IPS DF 4.7 (cell line): ENCODE measurements at regions not wholly inside any gene's neighbourhood (a gene's known extent, or its start where the extent isn't known, plus 50 kb on each side); places are given as distances from the start of the nearest gene placed in this dataset.
"Not testable (repeated sequence)": the region's sequence is repeated elsewhere in the genome, so short reads cannot be mapped to it uniquely, and the experiment has no call there.

ENCODE experiments used
- DNase-seq: peaks from one replicate; pipeline ENCODE4 v3.0.0-alpha.2; 2013; ENCODE audit warnings: low spot score; ENCODE audit errors: extremely low read depth

DNA sequence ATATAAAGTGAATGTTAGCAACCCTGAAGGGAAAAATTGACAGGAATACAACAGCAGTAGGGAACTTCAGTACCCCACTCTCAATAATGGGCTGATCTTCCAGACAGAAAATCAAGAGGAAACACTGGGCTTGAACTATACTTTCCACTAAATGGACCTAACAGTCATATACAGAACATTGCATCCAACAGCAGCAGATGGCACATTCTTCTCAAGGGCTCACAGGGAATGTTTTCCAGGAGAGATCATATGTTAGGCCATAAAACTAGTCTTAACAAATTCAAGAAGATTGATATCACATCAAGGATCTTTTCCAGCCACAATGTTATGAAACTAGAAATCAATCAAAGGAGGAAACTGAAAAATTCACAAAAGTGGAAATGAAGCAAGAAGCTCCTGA is 252.1 kb downstream of the GADD45G start:
- DNase-seq: not testable (repeated sequence)

DNA sequence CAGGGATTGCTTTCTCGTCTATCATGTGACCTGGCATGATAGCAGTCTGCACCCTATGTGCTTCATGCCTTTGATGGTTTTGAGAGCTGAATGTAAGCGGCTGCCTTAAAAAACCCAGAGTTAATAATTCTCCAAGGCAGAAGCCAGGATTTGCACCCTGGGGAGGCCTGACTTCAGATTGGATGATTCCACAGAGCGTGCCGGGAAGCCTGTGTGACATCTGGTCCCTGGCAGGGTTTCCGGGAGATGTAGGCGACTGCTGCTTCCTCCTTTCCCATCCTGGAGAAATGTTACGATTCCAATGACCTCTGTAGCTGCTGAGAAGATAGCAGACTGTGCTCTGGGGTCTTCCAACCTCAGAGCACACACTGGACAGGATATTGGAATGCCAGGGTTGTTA is 255.0 kb downstream of the GADD45G start:
- not testable (repeated sequence) for DNase-seq

DNA sequence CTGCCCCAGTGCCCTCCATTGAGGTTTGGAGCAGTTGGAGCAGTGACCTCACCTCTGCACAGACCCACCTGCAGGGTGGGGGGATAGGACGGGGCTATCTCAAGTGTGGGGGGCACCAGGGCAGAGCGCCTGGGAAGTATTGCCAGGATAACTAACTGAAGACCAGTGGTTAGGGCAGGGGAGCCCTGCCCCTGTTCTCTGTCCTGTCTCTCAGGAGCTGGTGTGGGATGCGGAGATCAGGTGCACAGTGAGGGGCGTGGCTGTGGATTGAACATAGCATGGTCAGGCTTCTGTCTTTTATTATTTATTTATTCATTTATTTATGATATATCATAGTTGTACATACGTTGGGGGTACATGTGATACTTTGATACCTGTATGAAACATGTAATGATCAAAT is 256.6 kb downstream of the GADD45G start:
- DNase-seq: not testable (repeated sequence)

DNA sequence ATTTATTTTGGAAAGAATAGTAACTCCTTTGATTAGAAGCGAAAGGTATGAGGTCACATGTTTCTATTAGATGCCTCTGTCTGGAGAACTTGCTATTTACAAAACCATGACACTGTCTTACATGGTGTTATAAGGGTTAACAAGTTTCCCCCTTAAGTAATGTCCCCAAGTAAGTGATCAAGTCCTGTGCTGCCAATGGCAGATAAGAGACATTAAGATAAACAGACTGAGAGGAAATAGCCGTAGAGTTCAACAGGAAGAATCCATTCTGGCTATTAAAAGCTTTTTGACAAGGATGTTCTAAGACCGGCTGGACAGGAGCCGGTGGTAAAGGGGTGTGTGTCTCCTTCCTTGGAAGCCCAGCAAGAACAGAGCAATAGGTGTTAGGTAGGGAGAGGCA is 257.5 kb downstream of the GADD45G start:
- no peak for DNase-seq

DNA sequence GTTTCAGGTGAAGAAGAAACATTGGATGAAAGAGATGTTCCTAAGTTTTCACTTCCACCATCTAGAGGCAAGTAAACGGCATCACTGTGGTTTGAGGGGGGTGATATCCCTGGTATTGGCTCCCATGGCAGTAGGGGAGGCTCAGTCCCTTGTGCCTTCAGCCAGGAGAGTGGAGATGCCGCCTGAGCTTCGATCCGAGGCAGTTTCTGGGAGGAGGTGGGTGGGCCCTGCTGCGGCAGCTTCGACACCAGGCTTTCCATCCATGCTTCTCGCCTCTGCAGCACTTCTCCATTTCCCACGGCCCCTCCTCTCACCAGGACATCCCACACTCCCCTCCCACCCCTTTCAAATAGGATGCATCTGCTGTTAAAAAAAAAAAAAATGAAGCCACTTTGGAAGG is 258.3 kb downstream of the GADD45G start:
- DNase-seq: no peak

DNA sequence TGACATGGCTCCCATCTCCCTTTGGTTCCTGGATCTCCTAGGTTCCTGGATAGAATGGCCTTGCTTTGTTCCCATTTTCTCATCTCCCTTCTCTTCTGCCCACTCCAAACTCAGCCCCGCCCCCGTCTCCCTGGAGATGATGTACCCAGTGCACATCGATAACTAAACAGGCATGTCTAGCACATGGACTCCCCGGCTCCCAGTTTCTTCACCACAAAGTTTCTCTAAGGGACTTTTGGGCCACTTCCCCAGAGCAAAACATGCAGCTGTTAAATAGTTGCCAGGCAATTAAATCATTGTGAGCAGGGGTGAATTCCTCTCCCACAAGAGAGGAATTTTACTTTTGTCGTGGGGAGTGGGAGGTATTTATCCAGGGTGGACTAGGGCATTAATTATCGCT is 259.0 kb downstream of the GADD45G start:
- no peak for DNase-seq

DNA sequence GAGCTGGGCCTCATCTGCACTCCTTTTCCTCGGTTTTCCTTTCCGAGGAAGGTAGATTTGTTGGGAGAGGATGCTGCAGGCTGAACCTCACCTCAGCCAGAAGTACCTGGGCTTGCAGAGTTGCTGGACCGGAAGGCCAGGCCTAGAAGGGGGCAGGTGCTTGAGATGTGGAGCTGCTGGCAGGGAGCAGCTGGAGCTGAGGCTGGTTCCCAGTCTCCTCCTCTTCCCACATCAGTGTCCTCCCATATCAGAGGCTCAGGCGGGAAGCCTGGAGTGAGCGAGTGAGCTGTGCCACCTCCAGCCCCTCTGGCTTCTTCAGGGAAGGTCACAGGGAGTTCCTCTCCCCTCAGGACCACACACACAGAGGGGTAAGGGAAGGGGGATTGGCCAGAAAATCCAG is 259.4 kb downstream of the GADD45G start:
- no peak for DNase-seq

DNA sequence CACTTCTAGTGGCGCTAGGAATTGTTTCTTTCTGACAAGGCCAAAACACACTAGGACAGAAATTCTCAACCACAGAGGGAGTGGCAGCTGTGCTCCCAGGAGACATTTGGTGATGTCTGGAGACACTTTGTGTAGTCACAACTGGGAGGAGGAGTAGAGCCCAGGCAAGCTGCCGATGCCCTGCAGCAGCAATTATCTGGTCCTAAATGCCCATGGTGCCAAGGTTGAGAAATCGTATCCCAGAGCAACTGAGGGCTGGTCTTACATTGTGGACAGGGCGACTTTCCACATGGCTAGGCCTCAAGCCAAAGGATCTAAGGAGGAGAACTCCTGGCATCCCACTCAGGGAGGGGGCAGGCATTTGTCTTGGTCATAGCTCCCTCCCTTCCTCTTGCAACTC is 259.9 kb downstream of the GADD45G start:
- DNase-seq: no peak

DNA sequence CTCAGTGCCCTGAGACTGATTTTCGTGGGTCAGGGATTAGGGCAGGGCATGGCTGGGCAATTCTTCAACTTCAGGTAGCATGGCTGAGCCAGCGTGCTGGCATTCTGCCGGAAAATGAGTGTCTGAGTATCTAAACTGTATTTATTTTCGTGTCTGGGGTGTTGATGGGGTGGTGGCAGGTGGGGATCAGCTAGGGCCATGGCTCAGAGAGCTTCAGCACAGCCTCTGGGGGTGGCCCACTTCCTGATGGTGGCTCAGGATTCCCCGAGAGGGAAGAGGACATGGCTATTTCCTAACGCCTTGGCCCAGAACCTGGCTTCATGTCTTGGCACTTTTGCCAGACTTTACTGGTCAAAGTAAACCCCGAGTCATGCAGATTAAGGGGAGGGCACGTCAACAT is 260.5 kb downstream of the GADD45G start:
- DNase-seq: no peak

DNA sequence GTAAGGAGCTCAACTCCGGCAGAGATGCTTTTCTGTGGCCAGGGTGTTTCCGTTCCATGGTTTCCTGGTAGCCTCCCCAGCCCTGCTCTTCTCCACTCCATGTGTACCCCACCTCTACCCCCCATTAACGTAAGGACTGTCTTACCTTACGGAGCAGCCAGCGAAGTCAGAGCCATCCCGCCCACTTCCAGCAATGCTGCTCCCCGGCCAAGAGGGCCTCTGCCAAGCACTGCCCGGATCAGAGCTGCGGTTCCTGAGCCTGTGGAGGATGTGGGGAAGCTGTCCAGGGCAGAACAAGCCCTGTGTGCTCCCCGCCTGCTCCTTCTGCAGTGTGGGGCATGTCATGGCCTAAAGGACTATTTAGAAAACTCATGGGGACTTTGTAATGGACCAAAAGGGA is 261.2 kb downstream of the GADD45G start:
- DNase-seq: no peak

DNA sequence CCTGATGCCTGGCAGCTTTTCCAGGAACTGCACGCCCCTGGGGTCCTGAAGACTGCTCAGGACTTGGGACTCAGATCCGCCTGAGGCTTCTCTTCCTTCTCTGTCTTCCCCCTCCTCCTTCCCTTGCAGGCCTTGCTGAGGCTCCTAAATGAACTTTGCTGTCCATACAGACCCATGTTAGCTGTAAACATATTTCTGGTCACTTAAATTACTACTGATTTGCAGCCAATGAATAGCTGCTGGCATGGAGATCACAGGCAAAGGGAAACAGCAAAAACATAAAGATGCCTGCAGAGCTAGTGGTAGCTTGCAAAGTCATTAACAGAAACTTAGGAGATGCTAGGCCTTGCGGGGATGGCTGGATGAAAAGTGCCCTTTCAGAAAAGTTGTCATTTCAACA is 261.9 kb downstream of the GADD45G start:
- no peak for DNase-seq

DNA sequence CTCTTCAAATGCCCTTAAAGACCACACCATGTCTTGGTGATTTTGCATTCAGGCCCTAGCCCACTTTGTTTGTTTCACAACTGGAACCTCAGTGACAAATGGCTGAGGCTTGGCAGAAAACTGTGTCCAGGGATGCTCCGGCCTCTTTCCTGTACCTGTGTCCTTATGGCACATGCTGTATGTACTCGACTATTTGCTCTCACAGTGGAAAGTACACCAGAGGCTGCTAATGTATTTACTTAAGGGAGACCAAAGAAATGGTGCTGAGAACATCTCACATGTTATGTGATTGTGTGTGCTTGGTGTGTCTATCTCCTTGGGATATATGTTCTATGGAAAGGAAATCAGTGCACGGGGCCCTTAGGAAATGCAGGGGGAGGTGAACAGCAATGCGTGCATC is 263.3 kb downstream of the GADD45G start:
- DNase-seq: no peak

DNA sequence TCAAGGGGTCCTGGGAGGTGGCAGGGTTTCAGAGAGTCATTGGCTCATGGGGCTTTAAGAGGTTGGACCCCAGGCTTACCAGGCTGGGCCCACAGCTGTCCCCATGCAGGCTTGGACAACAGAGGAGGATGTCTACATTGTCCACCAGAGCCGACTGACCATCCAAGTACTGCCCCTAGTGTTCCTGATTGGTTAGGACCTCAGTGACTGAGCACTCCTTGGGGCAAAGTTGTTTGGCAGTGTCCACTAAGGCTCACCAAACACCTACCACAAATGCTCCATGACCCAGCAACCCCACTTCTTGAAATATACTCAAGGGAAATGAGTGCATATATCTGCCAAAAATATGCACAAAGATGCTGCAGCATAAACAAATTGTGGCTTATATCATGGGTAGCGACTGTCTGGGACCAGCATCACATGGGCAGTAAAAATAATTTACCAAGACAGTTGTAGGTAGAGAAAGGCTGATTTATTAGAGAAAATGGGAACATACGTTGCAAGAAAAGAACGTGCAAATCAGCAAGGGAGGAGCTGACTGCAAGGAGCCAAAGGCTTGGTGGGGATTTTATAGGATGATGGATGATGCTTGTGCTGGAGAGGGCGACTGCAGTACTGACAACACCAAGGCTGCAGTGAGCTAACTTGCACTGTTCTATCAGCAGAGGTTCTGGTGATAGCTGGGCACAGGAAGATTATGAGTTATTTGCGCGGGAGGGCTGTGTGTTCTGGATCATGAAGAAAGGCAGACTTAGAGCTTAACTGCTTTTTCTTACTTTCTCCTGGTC is 265.2 kb downstream of the GADD45G start:
- no peak for DNase-seq

DNA sequence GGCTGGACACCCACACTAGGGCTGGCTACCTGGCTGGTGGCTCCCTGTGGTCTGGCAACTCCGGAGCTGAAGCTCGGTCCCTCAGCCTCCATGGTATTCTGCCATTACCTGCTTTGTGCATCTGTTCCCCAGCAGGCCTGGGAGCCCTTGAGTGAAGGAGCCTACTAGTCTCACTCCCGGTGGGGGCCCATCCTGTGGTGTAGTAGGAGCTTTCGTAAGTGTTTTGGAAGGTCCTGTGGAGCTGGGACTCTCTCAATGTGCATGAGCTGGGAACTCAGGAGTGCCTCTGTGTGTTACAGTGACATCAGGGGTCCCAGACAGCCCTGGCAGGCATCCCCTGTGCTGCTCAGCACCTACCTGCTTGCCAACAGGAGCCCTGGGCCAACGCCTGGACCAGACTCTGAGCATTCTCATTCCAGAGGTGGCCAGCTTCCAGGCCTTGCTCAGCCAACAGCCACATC is 267.1 kb downstream of the GADD45G start:
- DNase-seq: no peak

DNA sequence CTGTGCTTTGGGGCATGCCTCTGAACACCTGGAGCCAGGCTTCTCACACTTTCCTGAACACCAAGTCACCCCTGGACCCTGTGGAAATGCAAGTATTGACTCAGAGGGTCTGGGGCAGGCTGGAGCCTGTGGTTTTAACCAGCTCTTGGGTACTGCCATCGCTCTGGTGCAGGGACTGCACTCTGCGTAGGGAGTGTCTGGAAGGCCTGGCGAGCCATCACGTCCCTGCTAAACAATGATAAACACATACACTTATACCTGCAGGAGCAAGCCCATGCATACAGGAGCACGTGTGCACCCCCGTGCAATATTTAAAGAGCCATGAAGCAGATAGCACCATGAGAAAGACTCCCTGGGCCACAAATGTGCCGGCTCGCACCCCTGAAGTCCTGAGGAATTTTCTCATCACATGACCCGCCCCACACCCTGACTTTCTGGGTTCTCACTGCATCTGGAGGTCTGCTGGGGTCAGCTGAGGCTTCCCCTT is 267.7 kb downstream of the GADD45G start:
- DNase-seq: no peak

DNA sequence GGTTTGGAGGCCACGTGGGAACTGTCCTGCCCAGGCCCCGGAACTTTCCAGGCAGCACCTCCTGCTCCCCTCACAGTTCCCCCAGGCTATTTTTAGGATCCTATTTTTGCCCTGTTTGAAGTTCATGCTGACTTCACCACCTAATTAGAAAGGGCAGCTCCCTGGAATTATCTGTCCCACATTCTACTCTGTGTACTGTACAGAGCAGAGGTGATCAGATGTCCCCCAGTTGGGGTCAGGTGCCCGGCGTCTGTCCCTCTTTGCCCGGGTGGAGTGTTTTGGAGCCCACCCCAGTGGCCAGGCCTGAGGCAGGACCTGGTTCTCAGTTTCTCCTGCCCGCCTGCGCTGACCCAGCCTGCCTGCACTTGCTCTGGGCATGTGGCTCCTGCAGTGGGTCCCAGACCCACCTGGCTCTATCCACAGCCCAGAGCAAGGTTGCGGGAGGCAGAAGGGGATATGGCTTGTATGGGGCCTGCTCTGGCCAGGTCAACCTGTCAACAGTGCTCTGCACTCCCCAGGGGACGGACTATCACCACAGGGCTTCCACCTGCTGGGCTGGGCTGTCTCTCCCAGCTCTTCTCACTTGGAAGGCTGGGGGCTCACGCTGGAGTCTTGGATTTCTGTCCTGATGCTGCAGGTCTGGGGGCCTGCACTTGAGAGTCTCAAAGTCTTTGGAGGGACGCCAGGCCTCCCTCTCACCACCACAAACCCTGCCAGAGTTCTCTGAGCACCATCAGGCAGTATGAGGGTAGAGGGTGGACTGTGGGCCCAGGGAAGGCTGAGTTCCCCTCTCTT is 268.3 kb downstream of the GADD45G start:
- no peak for DNase-seq

DNA sequence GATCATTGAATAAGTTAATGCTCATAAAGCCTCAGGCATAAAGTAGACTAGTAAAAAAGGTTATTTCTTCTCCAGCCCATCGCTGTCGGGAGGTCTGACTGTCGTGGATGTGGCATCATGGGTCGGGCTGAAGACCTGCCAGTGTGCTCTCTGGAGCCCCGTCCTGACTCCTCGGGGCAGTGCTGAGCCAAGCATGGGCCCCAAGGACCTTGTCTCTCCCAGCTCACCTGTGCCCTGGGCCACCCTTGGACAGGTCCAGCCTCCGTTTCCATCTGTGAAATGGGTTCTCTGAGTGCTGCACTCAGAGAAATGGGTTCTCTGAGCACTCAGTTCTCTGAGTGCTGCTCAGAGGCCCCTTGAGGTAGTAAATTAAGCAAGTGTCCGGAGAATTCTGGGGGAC is 269.0 kb downstream of the GADD45G start:
- DNase-seq: no peak

DNA sequence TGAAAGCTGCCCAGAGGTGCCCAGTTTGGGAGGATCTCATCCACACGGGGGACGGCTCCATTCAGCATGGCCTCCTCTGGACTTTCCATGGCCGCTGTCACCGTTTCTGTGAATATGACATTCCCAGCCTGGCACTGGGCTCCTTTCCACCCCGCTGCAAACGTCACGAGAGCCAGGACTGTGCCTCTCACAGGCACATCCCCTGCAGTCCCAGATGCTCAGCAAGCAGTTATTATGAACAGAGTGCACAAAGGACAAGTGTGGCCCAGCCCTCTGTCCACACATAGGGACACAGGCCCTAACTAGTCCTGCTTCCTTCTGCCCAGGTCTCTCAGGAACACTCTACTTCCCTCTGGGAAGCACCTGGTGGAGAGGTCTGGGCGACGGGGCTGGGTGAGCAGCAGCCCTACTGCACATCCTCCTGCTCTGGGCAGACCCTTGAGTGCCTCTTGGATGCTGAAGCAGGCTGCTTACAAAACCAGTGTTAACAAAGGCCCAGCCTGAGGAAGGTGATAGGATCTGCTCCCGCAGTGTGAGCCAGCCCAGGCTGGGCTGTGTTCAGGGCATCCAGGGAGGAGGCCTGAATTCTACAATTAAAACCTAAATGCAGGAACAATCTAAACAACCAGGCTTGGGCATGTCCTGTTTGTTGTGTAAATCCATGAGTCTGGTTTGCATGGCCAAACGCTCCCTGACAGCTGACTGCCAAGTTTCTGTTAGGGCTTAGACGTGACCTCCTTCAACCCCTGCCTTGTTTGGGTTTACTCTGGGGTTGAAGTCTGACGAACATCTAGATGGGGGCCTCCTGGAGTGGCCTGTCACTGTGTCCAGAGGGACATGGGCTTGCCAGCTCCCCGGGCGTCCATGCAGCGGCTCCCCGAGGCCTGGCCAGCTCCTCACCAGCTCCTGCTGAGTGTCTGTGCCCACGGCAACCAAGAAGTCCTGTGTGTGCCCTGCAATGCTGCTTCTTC is 269.8 kb downstream of the GADD45G start:
- no peak for DNase-seq

DNA sequence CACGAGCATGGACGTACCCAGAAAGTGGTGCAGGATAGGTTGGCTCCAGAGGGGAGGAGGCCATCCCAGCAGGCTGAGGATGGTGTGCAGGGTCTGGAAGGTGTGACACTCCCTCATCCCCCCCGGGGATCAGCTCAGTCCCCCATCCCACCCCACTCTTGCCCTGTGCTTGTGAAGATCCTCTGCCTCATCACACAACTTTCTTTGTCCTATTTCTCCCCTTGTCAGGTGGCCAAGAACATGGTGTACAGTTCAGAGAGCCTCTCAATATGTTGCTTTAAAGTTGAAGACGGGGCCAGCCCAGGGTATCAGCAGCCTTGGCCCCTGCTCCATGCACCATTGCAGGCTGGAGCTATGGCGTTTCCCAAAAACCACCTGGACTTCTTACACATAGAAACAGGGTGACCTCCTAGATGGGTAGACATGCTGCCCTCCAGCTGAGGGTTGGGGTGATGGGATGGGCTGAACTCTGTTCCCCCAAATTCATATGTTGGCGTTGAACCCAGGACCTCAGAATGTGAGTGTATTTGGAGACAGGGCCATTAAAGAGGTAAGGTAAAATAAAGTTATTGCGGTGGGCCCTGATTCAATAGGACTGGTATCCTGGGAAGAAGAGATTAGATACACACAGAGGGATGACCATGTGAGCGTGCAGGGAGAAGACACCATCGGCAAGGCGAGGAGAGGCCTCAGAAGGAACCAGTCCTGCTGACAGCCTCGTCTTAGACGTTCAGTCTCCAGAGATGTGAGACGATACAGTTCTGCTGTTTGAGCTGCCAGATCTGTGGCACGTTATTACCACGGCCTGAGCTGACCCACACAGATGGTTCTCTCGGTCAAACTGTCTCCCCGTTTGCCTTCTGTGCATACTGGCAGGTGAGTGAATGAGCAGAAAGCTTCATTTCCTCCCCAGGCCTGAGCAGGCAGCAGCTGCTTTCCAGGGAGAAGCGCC is 272.5 kb downstream of the GADD45G start:
- no peak for DNase-seq

DNA sequence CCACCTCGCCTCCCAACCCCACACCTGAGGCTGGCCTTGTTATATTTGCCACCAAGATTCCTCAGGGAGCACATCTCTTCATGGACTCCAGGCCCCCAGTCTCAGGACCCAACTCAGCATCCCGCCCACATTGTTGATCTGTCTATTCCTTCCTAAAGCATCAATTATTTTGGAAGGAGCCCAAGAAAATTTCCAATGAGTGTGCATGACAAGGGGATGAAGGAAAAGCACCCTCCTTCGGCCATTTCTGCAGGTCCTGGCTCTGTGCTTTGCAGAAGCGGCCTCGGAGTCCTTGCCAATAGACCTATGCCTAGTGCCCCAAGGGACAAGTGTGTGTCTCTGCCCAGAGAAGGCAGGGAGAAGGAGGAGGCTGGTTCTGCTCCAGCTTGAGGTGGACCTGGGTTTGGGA is 273.2 kb downstream of the GADD45G start:
- no peak for DNase-seq
